ENCODE measurements at regions not wholly inside any gene's neighbourhood (a gene's known extent, or its start where the extent isn't known, plus 50 kb on each side); places are given as distances from the start of the nearest gene placed in this dataset.
"Not testable (repeated sequence)": the region's sequence is repeated elsewhere in the genome, so short reads cannot be mapped to it uniquely, and the experiment has no call there.

DNA sequence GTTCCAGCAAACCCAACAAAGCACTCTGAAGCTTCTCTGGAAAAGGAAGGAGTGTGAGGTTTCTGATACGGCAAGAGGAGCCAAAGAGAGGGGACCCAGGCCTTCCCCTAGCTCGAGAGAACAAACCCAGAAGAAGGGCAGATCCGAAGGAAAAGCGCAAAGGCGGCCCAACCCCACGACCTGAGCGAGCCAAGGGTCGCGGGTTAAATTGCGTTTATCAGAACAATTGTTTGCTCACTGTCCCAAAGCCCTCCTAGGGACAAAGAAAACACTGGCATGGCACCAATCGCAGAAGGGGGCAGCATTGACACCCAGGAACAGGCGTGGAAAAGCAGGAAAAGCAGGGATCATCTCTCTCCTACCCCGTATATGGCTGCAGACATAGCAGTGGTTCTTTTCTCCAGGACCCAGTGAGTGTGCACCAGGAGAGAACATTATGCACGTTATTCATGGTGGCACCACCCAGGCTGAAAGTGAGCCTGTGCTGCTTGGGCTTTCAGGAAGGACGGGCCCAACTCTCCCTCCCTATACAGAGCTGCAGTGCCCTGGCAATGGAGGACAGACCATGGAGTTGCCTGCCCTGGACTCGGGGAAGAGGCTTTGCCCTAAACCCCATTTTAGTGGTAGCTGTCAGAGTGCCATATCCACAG is 167.0 kb downstream of the FAM72C start:
- not testable (repeated sequence) for TF ChIP-seq RBBP5 (IDR thresholded peaks at IDR 0.05; ENCODE audit: borderline replicate concordance, low read depth, low read length); HDAC2 (IDR thresholded peaks at IDR 0.05; ENCODE audit: borderline replicate concordance in 1 of 2, low read depth in 2 of 2, low read length in 2 of 2); SIX5 (IDR thresholded peaks at IDR 0.05; ENCODE audit: low read depth, low read length); RAD21 (IDR thresholded peaks at IDR 0.05 in 1 of 2, conservative IDR thresholded peaks at IDR 0.05 in 1 of 2; ENCODE audit: low read depth in 2 of 2, low read length in 2 of 2); CHD1 (IDR thresholded peaks at IDR 0.05; ENCODE audit: low read depth, low read length); RFX5 (IDR thresholded peaks at IDR 0.05; ENCODE audit: borderline replicate concordance, low read depth, low read length); EZH2 (IDR thresholded peaks at IDR 0.05; ENCODE audit: low read depth, low read length, severe bottlenecking); EP300 (IDR thresholded peaks at IDR 0.05; ENCODE audit: borderline replicate concordance in 1 of 2, low read depth in 2 of 2, low read length in 2 of 2); RNF2 (IDR thresholded peaks at IDR 0.05; ENCODE audit: borderline replicate concordance, low read depth, low read length, missing control alignments, poor library complexity, severe bottlenecking)
- TF ChIP-seq, protein P1, sequence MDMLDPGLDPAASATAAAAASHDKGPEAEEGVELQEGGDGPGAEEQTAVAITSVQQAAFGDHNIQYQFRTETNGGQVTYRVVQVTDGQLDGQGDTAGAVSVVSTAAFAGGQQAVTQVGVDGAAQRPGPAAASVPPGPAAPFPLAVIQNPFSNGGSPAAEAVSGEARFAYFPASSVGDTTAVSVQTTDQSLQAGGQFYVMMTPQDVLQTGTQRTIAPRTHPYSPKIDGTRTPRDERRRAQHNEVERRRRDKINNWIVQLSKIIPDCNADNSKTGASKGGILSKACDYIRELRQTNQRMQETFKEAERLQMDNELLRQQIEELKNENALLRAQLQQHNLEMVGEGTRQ (IDR thresholded peaks at IDR 0.05; ENCODE audit: low read length) = not testable (repeated sequence)
- TF ChIP-seq, protein P2, sequence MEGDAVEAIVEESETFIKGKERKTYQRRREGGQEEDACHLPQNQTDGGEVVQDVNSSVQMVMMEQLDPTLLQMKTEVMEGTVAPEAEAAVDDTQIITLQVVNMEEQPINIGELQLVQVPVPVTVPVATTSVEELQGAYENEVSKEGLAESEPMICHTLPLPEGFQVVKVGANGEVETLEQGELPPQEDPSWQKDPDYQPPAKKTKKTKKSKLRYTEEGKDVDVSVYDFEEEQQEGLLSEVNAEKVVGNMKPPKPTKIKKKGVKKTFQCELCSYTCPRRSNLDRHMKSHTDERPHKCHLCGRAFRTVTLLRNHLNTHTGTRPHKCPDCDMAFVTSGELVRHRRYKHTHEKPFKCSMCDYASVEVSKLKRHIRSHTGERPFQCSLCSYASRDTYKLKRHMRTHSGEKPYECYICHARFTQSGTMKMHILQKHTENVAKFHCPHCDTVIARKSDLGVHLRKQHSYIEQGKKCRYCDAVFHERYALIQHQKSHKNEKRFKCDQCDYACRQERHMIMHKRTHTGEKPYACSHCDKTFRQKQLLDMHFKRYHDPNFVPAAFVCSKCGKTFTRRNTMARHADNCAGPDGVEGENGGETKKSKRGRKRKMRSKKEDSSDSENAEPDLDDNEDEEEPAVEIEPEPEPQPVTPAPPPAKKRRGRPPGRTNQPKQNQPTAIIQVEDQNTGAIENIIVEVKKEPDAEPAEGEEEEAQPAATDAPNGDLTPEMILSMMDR (IDR thresholded peaks at IDR 0.05; ENCODE audit: control extremely low read depth in 1 of 3, insufficient read depth in 1 of 3, low read depth in 1 of 3, low read length in 3 of 3) = not testable (repeated sequence)
